T-cell (primary cell): ENCODE measurements at regions not wholly inside any gene's neighbourhood (a gene's known extent, or its start where the extent isn't known, plus 50 kb on each side); places are given as distances from the start of the nearest gene placed in this dataset.

ENCODE experiments used
- ATAC-seq, 4 experiments: fragments of 200-7000 bp in 3 of 4; fragments of 150-1000 bp in 1 of 4; cut with Tn5 transposase; replicated peaks in 1 of 4; 1 replicate in 3 of 4; 2 replicates in 1 of 4; pipeline ENCODE4 v1.10.0; 2021; ENCODE audit warnings: moderate library complexity in 3 of 4, mild to moderate bottlenecking in 2 of 4, moderate number of reproducible peaks in 1 of 4
- CTCF ChIA-PET, 2 donors: fragments of 300-600 bp; sonication (Branson Sonifier 250); formaldehyde crosslinking; loops; one replicate each; lab custom pipeline; 2022; ENCODE audit warnings: antibody characterized with exemption in 2 of 2; lab: Charles Lee
- POLR2A ChIA-PET, 2 donors: fragments of 300-600 bp; sonication (Branson Sonifier 250); formaldehyde crosslinking; loops; one replicate each; lab custom pipeline; 2022; ENCODE audit warnings: antibody characterized with exemption in 2 of 2; lab: Charles Lee
- DNase-seq, 35 experiments: peaks; one replicate each; pipeline versions ENCODE4 v3.0.0 to v3.0.0-alpha.2; 2013 to 2023
- H3K27ac ChIP-seq: one replicate; pipeline ENCODE4 v1.5.1; 2013; ENCODE audit warnings: low read length
- H3K27me3 ChIP-seq, 2 experiments: replicated peaks in 1 of 2; 1 replicate in 1 of 2; 2 replicates in 1 of 2; pipeline versions ENCODE4 v1.6.1 to v1.7.0; 2013; ENCODE audit warnings: low read length in 1 of 2, mixed read lengths in 1 of 2; ENCODE audit not compliant: control insufficient read depth in 2 of 2, insufficient read depth in 2 of 2; ENCODE audit errors: extremely low read depth in 1 of 2
- H3K36me3 ChIP-seq, 2 donors: 1 replicate in 1 of 2; 2 replicates in 1 of 2; pipeline versions ENCODE4 v1.6.1 to v1.7.0; 2013; ENCODE audit warnings: low read length in 1 of 2; ENCODE audit not compliant: control insufficient read depth in 2 of 2, insufficient read depth in 1 of 2; ENCODE audit errors: extremely low read depth in 1 of 2
- H3K4me1 ChIP-seq, 2 experiments: 1 replicate in 1 of 2; 2 replicates in 1 of 2; pipeline versions ENCODE4 v1.6.1 to v1.7.0; 2013; ENCODE audit warnings: low read length in 2 of 2, mixed read lengths in 1 of 2; ENCODE audit not compliant: insufficient read depth in 2 of 2, control insufficient read depth in 1 of 2; ENCODE audit errors: extremely low read depth in 1 of 2
- H3K4me3 ChIP-seq, 2 donors: 1 replicate in 1 of 2; 2 replicates in 1 of 2; pipeline versions ENCODE4 v1.5.1 to v1.7.0; 2013; ENCODE audit warnings: mild to moderate bottlenecking in 2 of 2, low read length in 1 of 2, moderate library complexity in 1 of 2; ENCODE audit not compliant: control insufficient read depth in 1 of 2; ENCODE audit errors: extremely low read depth in 1 of 2
- H3K9me3 ChIP-seq: 2 replicates; pipeline ENCODE4 v1.7.0; 2013
- H3K27ac Mint-ChIP-seq, 2 donors: one replicate each; pipeline ENCODE4 v1.8.0; 2020 to 2021; ENCODE audit warnings: mild to moderate bottlenecking in 2 of 2, mixed read lengths in 2 of 2
- H3K27me3 Mint-ChIP-seq, 2 donors: one replicate each; pipeline ENCODE4 v1.8.0; 2021 to 2022; ENCODE audit warnings: mixed read lengths in 2 of 2
- H3K36me3 Mint-ChIP-seq: one replicate; pipeline ENCODE4 v1.8.0; 2021; ENCODE audit warnings: mixed read lengths
- H3K4me1 Mint-ChIP-seq, 3 donors: one replicate each; pipeline ENCODE4 v1.8.0; 2020 to 2022; ENCODE audit warnings: mixed read lengths in 3 of 3, mild to moderate bottlenecking in 1 of 3
- H3K4me3 Mint-ChIP-seq, 3 donors: one replicate each; pipeline ENCODE4 v1.8.0; 2020 to 2022; ENCODE audit warnings: mild to moderate bottlenecking in 3 of 3, mixed read lengths in 3 of 3, moderate library complexity in 3 of 3
- H3K9me3 Mint-ChIP-seq, 3 donors: one replicate each; pipeline ENCODE4 v1.8.0; 2020 to 2022; ENCODE audit warnings: mixed read lengths in 3 of 3
- WGBS: methylation state at CpG from one replicate; pipeline ENCODE4 v1.1.5; 2013; ENCODE audit warnings: missing lambda C conversion rate; ENCODE audit not compliant: insufficient coverage; 5-methylcytosine and 5-hydroxymethylcytosine counted together

GRCh38 chr16:35258381-35258780 is 1799.0 kb downstream of the TP53TG3F start:
- WGBS, result 58% methylated on average over 5 of the region's 9 CpGs
- no peaks in the 10 kb centered on the region for H3K4me1 Mint-ChIP-seq
- H3K4me3 ChIP-seq, result no peak overlapping the region
- POLR2A ChIA-PET, result no interaction called here
- no peaks in the 10 kb centered on the region for H3K36me3 Mint-ChIP-seq
- H3K4me3 Mint-ChIP-seq, result no peak overlapping the region
- H3K36me3 ChIP-seq, result no peaks in the 10 kb centered on the region
- no peaks in the 10 kb centered on the region for H3K27me3 ChIP-seq
- no peak overlapping the region for H3K27ac Mint-ChIP-seq
- no peaks in the 10 kb centered on the region for H3K9me3 ChIP-seq
- H3K27ac ChIP-seq, result no peak overlapping the region
- CTCF ChIA-PET, result no interaction called here
- peaks cover 31 to 39% (median 32%) of the 10 kb centered on the region in 3 donors for H3K9me3 Mint-ChIP-seq
- no peak for ATAC-seq
- DNase-seq, result no peak
- H3K4me1 ChIP-seq, result no peaks in the 10 kb centered on the region
- no peaks in the 10 kb centered on the region for H3K27me3 Mint-ChIP-seq

GRCh38 chr16:35295856-35296255 is 1836.4 kb downstream of the TP53TG3F start:
- Mint-ChIP-seq H3K4me1 (no peaks in the 10 kb centered on the region), H3K9me3 (peaks cover 11 to 38% (median 30%) of the 10 kb centered on the region in 3 donors), H3K27me3 (no peaks in the 10 kb centered on the region), H3K4me3 (no peak overlapping the region), H3K27ac (no peak overlapping the region), H3K36me3 (no peaks in the 10 kb centered on the region)
- ATAC-seq (no peak), DNase-seq (no peak)
- H3K27ac ChIP-seq, result no peak overlapping the region
- no peak overlapping the region for H3K4me3 ChIP-seq
- ChIA-PET CTCF (no interaction called here), POLR2A (no interaction called here)
- H3K27me3 ChIP-seq, result no peaks in the 10 kb centered on the region
- WGBS, result 57% methylated on average over 1 of the region's 3 CpGs
- H3K4me1 ChIP-seq, result no peaks in the 10 kb centered on the region
- H3K9me3 ChIP-seq, result peaks cover 2% of the 10 kb centered on the region
- no peaks in the 10 kb centered on the region for H3K36me3 ChIP-seq

GRCh38 chr16:35296962-35297653 is 1837.7 kb downstream of the TP53TG3F start:
- H3K4me3 Mint-ChIP-seq, result no peak overlapping the region

GRCh38 chr16:35298460-35299243 is 1839.2 kb downstream of the TP53TG3F start:
- H3K4me1 Mint-ChIP-seq, result no peaks in the 10 kb centered on the region
- Histone ChIP-seq H3K36me3 (no peaks in the 10 kb centered on the region), H3K27me3 (no peaks in the 10 kb centered on the region), H3K27ac (no peak overlapping the region), H3K4me3 (no peak overlapping the region), H3K9me3 (peaks cover 2% of the 10 kb centered on the region), H3K4me1 (no peaks in the 10 kb centered on the region)
- CTCF ChIA-PET, result no interaction called here
- no peaks in the 10 kb centered on the region for H3K27me3 Mint-ChIP-seq
- no peak overlapping the region for H3K4me3 Mint-ChIP-seq
- H3K36me3 Mint-ChIP-seq, result no peaks in the 10 kb centered on the region
- POLR2A ChIA-PET, result no interaction called here
- DNase-seq, result no peak
- no peak overlapping the region for H3K27ac Mint-ChIP-seq
- no peak for ATAC-seq
- WGBS, result 51% methylated on average over 2 of the region's 2 CpGs
- peaks cover 11 to 35% (median 26%) of the 10 kb centered on the region in 3 donors for H3K9me3 Mint-ChIP-seq

More at GRCh38 chr16:35296962-35297653, 1837.7 kb downstream of the TP53TG3F start:
- peaks cover 2% of the 10 kb centered on the region for H3K9me3 ChIP-seq
- Mint-ChIP-seq H3K36me3 (no peaks in the 10 kb centered on the region), H3K27ac (no peak overlapping the region), H3K4me1 (no peaks in the 10 kb centered on the region), H3K9me3 (peaks cover 11 to 37% (median 31%) of the 10 kb centered on the region in 3 donors), H3K27me3 (no peaks in the 10 kb centered on the region)
- ATAC-seq (no peak), DNase-seq (no peak)
- no peak overlapping the region for H3K4me3 ChIP-seq
- no peaks in the 10 kb centered on the region for H3K4me1 ChIP-seq
- no peaks in the 10 kb centered on the region for H3K36me3 ChIP-seq
- CTCF ChIA-PET, result no interaction called here
- H3K27me3 ChIP-seq, result no peaks in the 10 kb centered on the region
- no CpG with 5 or more reads among the region's 2 CpGs for WGBS
- H3K27ac ChIP-seq, result no peak overlapping the region
- POLR2A ChIA-PET, result no interaction called here

GRCh38 chr16:35302859-35303258 is 1843.4 kb downstream of the TP53TG3F start:
- Mint-ChIP-seq H3K27ac (no peak overlapping the region), H3K27me3 (no peaks in the 10 kb centered on the region), H3K36me3 (no peaks in the 10 kb centered on the region), H3K4me1 (no peaks in the 10 kb centered on the region), H3K9me3 (peaks cover 23 to 45% (median 27%) of the 10 kb centered on the region in 3 donors), H3K4me3 (no peak overlapping the region)
- Histone ChIP-seq H3K9me3 (no peaks in the 10 kb centered on the region), H3K27me3 (no peaks in the 10 kb centered on the region), H3K27ac (no peak overlapping the region), H3K4me1 (no peaks in the 10 kb centered on the region), H3K4me3 (no peak overlapping the region), H3K36me3 (no peaks in the 10 kb centered on the region)
- ChIA-PET CTCF (no interaction called here), POLR2A (no interaction called here)
- ATAC-seq (no peak), DNase-seq (no peak)
- WGBS, result 20% methylated on average over 1 of the region's 1 CpG

GRCh38 chr16:35305476-35305875 is 1846.1 kb downstream of the TP53TG3F start:
- no peak overlapping the region for H3K27ac ChIP-seq
- no peak for ATAC-seq
- no peak overlapping the region for H3K4me3 Mint-ChIP-seq
- H3K36me3 Mint-ChIP-seq, result no peaks in the 10 kb centered on the region
- no CpG with 5 or more reads among the region's 1 CpG for WGBS
- DNase-seq, result no peak
- H3K4me3 ChIP-seq, result no peak overlapping the region
- H3K36me3 ChIP-seq, result no peaks in the 10 kb centered on the region
- no peaks in the 10 kb centered on the region for H3K27me3 Mint-ChIP-seq
- H3K9me3 Mint-ChIP-seq, result peaks cover 22 to 43% (median 23%) of the 10 kb centered on the region in 3 donors
- no peaks in the 10 kb centered on the region for H3K4me1 Mint-ChIP-seq
- H3K27ac Mint-ChIP-seq, result no peak overlapping the region
- H3K9me3 ChIP-seq, result no peaks in the 10 kb centered on the region
- no peaks in the 10 kb centered on the region for H3K4me1 ChIP-seq
- H3K27me3 ChIP-seq, result no peaks in the 10 kb centered on the region
- ChIA-PET POLR2A (no interaction called here), CTCF (no interaction called here)
